H9 (cell line): ENCODE measurements at regions not wholly inside any gene's neighbourhood (a gene's known extent, or its start where the extent isn't known, plus 50 kb on each side); places are given as distances from the start of the nearest gene placed in this dataset.

Experiments
- DNase-seq: peaks from one replicate; pipeline ENCODE4 v3.0.0-alpha.2; 2017
- H2AFZ ChIP-seq: one replicate; pipeline ENCODE4 v1.6.1; 2013; ENCODE audit warnings: mild to moderate bottlenecking, low read length, control low read depth, moderate library complexity
- H2AK5ac ChIP-seq: 2 replicates; pipeline ENCODE4 v1.6.1; 2013; ENCODE audit warnings: low read length, control low read depth, mixed read lengths; ENCODE audit not compliant: insufficient read length
- H2BK120ac ChIP-seq: one replicate; pipeline ENCODE4 v1.6.1; 2013; ENCODE audit warnings: low read depth, mild to moderate bottlenecking, low read length, control low read depth, inconsistent platforms; ENCODE audit not compliant: poor library complexity, severe bottlenecking
- H2BK12ac ChIP-seq: 2 replicates; pipeline ENCODE4 v1.6.1; 2013; ENCODE audit warnings: low read length, control low read depth, mixed read lengths, low read depth; ENCODE audit not compliant: insufficient read length
- H2BK15ac ChIP-seq: 2 replicates; pipeline ENCODE4 v1.6.1; 2013; ENCODE audit warnings: low read depth, low read length, control low read depth
- H2BK20ac ChIP-seq: one replicate; pipeline ENCODE4 v1.6.1; 2013; ENCODE audit warnings: low read depth, mild to moderate bottlenecking, low read length, control low read depth, inconsistent platforms; ENCODE audit not compliant: poor library complexity, severe bottlenecking
- H2BK5ac ChIP-seq: 2 replicates; pipeline ENCODE4 v1.6.1; 2013; ENCODE audit warnings: low read length, control low read depth, mixed read lengths; ENCODE audit not compliant: insufficient read length
- H3K14ac ChIP-seq: 2 replicates; pipeline ENCODE4 v1.6.1; 2013; ENCODE audit warnings: low read length, control low read depth; ENCODE audit not compliant: insufficient read depth
- H3K18ac ChIP-seq: 2 replicates; pipeline ENCODE4 v1.6.1; 2013; ENCODE audit warnings: low read depth, mild to moderate bottlenecking, mixed read lengths, low read length, control low read depth; ENCODE audit not compliant: insufficient read length
- H3K23ac ChIP-seq: 2 replicates; pipeline ENCODE4 v1.6.1; 2013; ENCODE audit warnings: low read length, control low read depth, mixed read lengths, low read depth; ENCODE audit not compliant: insufficient read length
- H3K23me2 ChIP-seq: 2 replicates; pipeline ENCODE4 v1.6.1; 2013; ENCODE audit warnings: low read depth, mild to moderate bottlenecking, mixed read lengths, low read length, control low read depth; ENCODE audit not compliant: insufficient read length, poor library complexity, severe bottlenecking
- H3K27ac ChIP-seq: 2 replicates; pipeline ENCODE4 v1.5.1; 2013; ENCODE audit warnings: low read length, control low read depth, mixed read lengths, low read depth; ENCODE audit not compliant: insufficient read length
- H3K27me3 ChIP-seq: 2 replicates; pipeline ENCODE4 v1.6.1; 2013; ENCODE audit warnings: low read length, control low read depth, inconsistent platforms; ENCODE audit not compliant: insufficient read depth
- H3K4ac ChIP-seq: 2 replicates; pipeline ENCODE4 v1.6.1; 2013; ENCODE audit warnings: low read depth, mild to moderate bottlenecking, control low read depth, inconsistent platforms, low read length, moderate library complexity
- H3K4me1 ChIP-seq: 2 replicates; pipeline ENCODE4 v1.6.1; 2013; ENCODE audit warnings: low read length, control low read depth, inconsistent platforms; ENCODE audit not compliant: insufficient read depth
- H3K4me2 ChIP-seq: 2 replicates; pipeline ENCODE4 v1.6.1; 2013; ENCODE audit warnings: low read length, control low read depth, mixed read lengths; ENCODE audit not compliant: insufficient read length, insufficient read depth
- H3K56ac ChIP-seq: 2 replicates; pipeline ENCODE4 v1.6.1; 2013; ENCODE audit warnings: low read depth, mild to moderate bottlenecking, mixed read lengths, low read length, control low read depth; ENCODE audit not compliant: insufficient read length
- H3K79me1 ChIP-seq: 2 replicates; pipeline ENCODE4 v1.6.1; 2013; ENCODE audit warnings: low read depth, mild to moderate bottlenecking, moderate library complexity, low read length, control low read depth, inconsistent platforms; ENCODE audit not compliant: insufficient read depth, poor library complexity, severe bottlenecking
- H3K79me2 ChIP-seq: 2 replicates; pipeline ENCODE4 v1.6.1; 2013; ENCODE audit warnings: low read length, control low read depth, inconsistent platforms; ENCODE audit not compliant: insufficient read depth
- H3K9ac ChIP-seq: 2 replicates; pipeline ENCODE4 v1.6.1; 2013; ENCODE audit warnings: low read length, control low read depth, mixed read lengths; ENCODE audit not compliant: insufficient read length; ENCODE audit errors: extremely low read depth
- H3K9me3 ChIP-seq: one replicate; pipeline ENCODE4 v1.6.1; 2013; ENCODE audit warnings: low read depth, low read length, inconsistent platforms; ENCODE audit not compliant: control insufficient read depth
- H3T11ph ChIP-seq: one replicate; pipeline ENCODE4 v1.6.1; 2013; ENCODE audit warnings: mild to moderate bottlenecking, low read length, control low read depth, inconsistent platforms
- H4K20me1 ChIP-seq: one replicate; pipeline ENCODE4 v1.6.1; 2013; ENCODE audit not compliant: control insufficient read depth, insufficient read length, insufficient read depth
- H4K5ac ChIP-seq: 2 replicates; pipeline ENCODE4 v1.6.1; 2013; ENCODE audit warnings: low read depth, mild to moderate bottlenecking, mixed read lengths, low read length, control low read depth; ENCODE audit not compliant: insufficient read length
- H4K8ac ChIP-seq: replicated peaks from 2 replicates; pipeline ENCODE4 v1.6.1; 2013; ENCODE audit warnings: low read length, control low read depth, mixed read lengths, low read depth; ENCODE audit not compliant: insufficient read length
- H4K91ac ChIP-seq: 2 replicates; pipeline ENCODE4 v1.6.1; 2013; ENCODE audit warnings: low read depth, mild to moderate bottlenecking, moderate library complexity, mixed read lengths, low read length, control low read depth; ENCODE audit not compliant: insufficient read length
- H3K27ac Mint-ChIP-seq, 3 experiments: 2 replicates in 2 of 3; 3 replicates in 1 of 3; pipeline ENCODE4 v1.8.0; 2020 to 2021; ENCODE audit warnings: mixed read lengths in 3 of 3, mild to moderate bottlenecking in 1 of 3, moderate library complexity in 1 of 3
- H3K27me3 Mint-ChIP-seq: 2 replicates; pipeline ENCODE4 v1.8.0; 2021; ENCODE audit warnings: low read depth, mild to moderate bottlenecking, moderate library complexity, mixed read lengths
- H3K36me3 Mint-ChIP-seq, 3 experiments: 2 replicates in 2 of 3; 3 replicates in 1 of 3; pipeline ENCODE4 v1.8.0; 2020 to 2021; ENCODE audit warnings: low read depth in 3 of 3, mixed read lengths in 3 of 3; ENCODE audit not compliant: insufficient read depth in 1 of 3
- H3K4me1 Mint-ChIP-seq, 2 experiments: 2 replicates each; pipeline ENCODE4 v1.8.0; 2020; ENCODE audit warnings: mixed read lengths in 2 of 2
- H3K4me3 Mint-ChIP-seq, 2 experiments: 2 replicates in 1 of 2; 3 replicates in 1 of 2; pipeline ENCODE4 v1.8.0; 2020 to 2021; ENCODE audit warnings: mild to moderate bottlenecking in 2 of 2, mixed read lengths in 2 of 2, moderate library complexity in 1 of 2
- H3K9me3 Mint-ChIP-seq, 2 experiments: 2 replicates in 1 of 2; 3 replicates in 1 of 2; pipeline ENCODE4 v1.8.0; 2020; ENCODE audit warnings: mild to moderate bottlenecking in 2 of 2, mixed read lengths in 2 of 2, moderate library complexity in 1 of 2
- TF ChIP-seq, protein P1 (sequence below): fragments of 200-600 bp; sonication (generic); conservative IDR thresholded peaks from 3 replicates; pipeline ENCODE4 v1.8.0; 2021; ENCODE audit warnings: antibody characterized with exemption, mild to moderate bottlenecking

- H3K4me1 Mint-ChIP-seq, result 0 out of 4 replicates have a peak, but pooled peaks cover 0 to under 1% of the 10 kb centered on the region in 2 experiments
- H4K91ac ChIP-seq, result no peak overlapping the region
- H3K4me1 ChIP-seq, result no peaks in the 10 kb centered on the region
- H3K36me3 Mint-ChIP-seq, result no peaks in the 10 kb centered on the region
- no peak overlapping the region for H2BK5ac ChIP-seq
- H3K14ac ChIP-seq, result no peak overlapping the region
- no peak overlapping the region for H2BK15ac ChIP-seq
- no peaks in the 10 kb centered on the region for H4K20me1 ChIP-seq
- H3K27ac Mint-ChIP-seq, result no peak overlapping the region
- H3K4me3 Mint-ChIP-seq, result no peak overlapping the region
- no peak overlapping the region for H4K8ac ChIP-seq
- H3K27ac ChIP-seq, result no peak overlapping the region
- no peak overlapping the region for H4K5ac ChIP-seq
- H3K56ac ChIP-seq, result no peak overlapping the region
- H3K79me1 ChIP-seq, result no peaks in the 10 kb centered on the region
- no peak overlapping the region for H2BK20ac ChIP-seq
- H3K23me2 ChIP-seq, result no peaks in the 10 kb centered on the region
- no peaks in the 10 kb centered on the region for H3K27me3 Mint-ChIP-seq
- H2BK12ac ChIP-seq, result no peak overlapping the region
- no peaks in the 10 kb centered on the region for H3K9me3 Mint-ChIP-seq
- H2AFZ ChIP-seq, result no peak overlapping the region
- no peak overlapping the region for H2BK120ac ChIP-seq
- no peaks in the 10 kb centered on the region for H3K27me3 ChIP-seq
- H3K4ac ChIP-seq, result no peak overlapping the region
- H3K9ac ChIP-seq, result no peak overlapping the region
- no peaks in the 10 kb centered on the region for H3K79me2 ChIP-seq
- no peak overlapping the region for H3T11ph ChIP-seq
- no peak overlapping the region for H2AK5ac ChIP-seq
- TF ChIP-seq, protein P1, sequence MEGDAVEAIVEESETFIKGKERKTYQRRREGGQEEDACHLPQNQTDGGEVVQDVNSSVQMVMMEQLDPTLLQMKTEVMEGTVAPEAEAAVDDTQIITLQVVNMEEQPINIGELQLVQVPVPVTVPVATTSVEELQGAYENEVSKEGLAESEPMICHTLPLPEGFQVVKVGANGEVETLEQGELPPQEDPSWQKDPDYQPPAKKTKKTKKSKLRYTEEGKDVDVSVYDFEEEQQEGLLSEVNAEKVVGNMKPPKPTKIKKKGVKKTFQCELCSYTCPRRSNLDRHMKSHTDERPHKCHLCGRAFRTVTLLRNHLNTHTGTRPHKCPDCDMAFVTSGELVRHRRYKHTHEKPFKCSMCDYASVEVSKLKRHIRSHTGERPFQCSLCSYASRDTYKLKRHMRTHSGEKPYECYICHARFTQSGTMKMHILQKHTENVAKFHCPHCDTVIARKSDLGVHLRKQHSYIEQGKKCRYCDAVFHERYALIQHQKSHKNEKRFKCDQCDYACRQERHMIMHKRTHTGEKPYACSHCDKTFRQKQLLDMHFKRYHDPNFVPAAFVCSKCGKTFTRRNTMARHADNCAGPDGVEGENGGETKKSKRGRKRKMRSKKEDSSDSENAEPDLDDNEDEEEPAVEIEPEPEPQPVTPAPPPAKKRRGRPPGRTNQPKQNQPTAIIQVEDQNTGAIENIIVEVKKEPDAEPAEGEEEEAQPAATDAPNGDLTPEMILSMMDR, result no peak
- H3K9me3 ChIP-seq, result no peaks in the 10 kb centered on the region
- H3K18ac ChIP-seq, result no peak overlapping the region
- H3K23ac ChIP-seq, result no peak overlapping the region
- H3K4me2 ChIP-seq, result no peak overlapping the region
- DNase-seq, result no peak
These were observed 146.6 kb upstream of the ARHGEF26 start for GRCh38 chr3:153974614-153975013.
